HepG2 (cell line): ENCODE measurements at regions not wholly inside any gene's neighbourhood (a gene's known extent, or its start where the extent isn't known, plus 50 kb on each side); places are given as distances from the start of the nearest gene placed in this dataset.

Experiments used
- ATAC-seq: fragments of 200-7000 bp; cut with Tn5 transposase; 3 replicates; pipeline ENCODE4 v1.9.1; 2020; ENCODE audit warnings: mild to moderate bottlenecking, moderate library complexity
- BruUV-seq: library from RNA; stranded (reverse); fragments of 400-500 nt; replicated peaks from 2 replicates; lab custom pipeline; 2021; lab: Mats Ljungman, UMichigan
- CTCF ChIA-PET: fragments of 300-600 bp; formaldehyde crosslinking; extraction: SDS; loops from one replicate; lab custom pipeline; 2021; ENCODE audit warnings: low total read pairs, inconsistent platforms, low intra/inter-chr PET ratio; lab: Yijun Ruan, JAX
- POLR2A ChIA-PET: fragments of 350-600 bp; sonication (Branson Sonifier 250); formaldehyde crosslinking; loops from one replicate; lab custom pipeline; 2020; ENCODE audit warnings: antibody characterized with exemption, inconsistent platforms; lab: Yijun Ruan, JAX
- DNase-seq: peaks from one replicate; pipeline ENCODE4 v3.0.0-alpha.2; 2015; ENCODE audit warnings: low spot score
- FAIRE-seq: peaks from 3 replicates; lab custom pipeline; 2011; peaks lifted over from hg19 to GRCh38; lab: Jason Lieb, UNC
- H2AFZ ChIP-seq: one replicate; pipeline ENCODE4 v1.6.1; 2011; ENCODE audit warnings: low read length, inconsistent platforms
- H3K27ac ChIP-seq: fragments of 300-600 bp; 3 replicates; pipeline ENCODE4 v1.8.0; 2011; ENCODE audit warnings: mixed run types, mild to moderate bottlenecking, mixed read lengths, low read length, inconsistent platforms; ENCODE audit not compliant: insufficient read depth; ENCODE audit errors: extremely low read length
- H3K27me3 ChIP-seq, 2 experiments: fragments of 200-600 bp in 1 of 2; 2 replicates in 1 of 2; 3 replicates in 1 of 2; pipeline versions ENCODE4 v1.6.0 to v1.8.0; 2011; ENCODE audit warnings: low read length in 2 of 2, mild to moderate bottlenecking in 2 of 2, moderate library complexity in 2 of 2, inconsistent platforms in 1 of 2; ENCODE audit not compliant: insufficient read depth in 2 of 2, control insufficient read depth in 1 of 2
- H3K36me3 ChIP-seq, 2 experiments: fragments of 200-600 bp in 1 of 2; replicated peaks in 1 of 2; 2 replicates in 1 of 2; 3 replicates in 1 of 2; pipeline versions ENCODE4 v1.5.1 to v1.8.0; 2011; ENCODE audit warnings: low read length in 2 of 2, inconsistent platforms in 1 of 2; ENCODE audit not compliant: insufficient read depth in 2 of 2, control insufficient read depth in 1 of 2
- H3K4me1 ChIP-seq: 2 replicates; pipeline ENCODE4 v1.5.1; 2012; ENCODE audit warnings: low read length, inconsistent platforms; ENCODE audit not compliant: insufficient read depth
- H3K4me2 ChIP-seq: 2 replicates; pipeline ENCODE4 v1.6.0; 2011; ENCODE audit warnings: low read depth, low read length, inconsistent platforms
- H3K4me3 ChIP-seq, 3 experiments: fragments of 200-600 bp in 1 of 3; sonication (generic), shearing (Covaris generic) in 1 of 3; replicated peaks in 1 of 3; 2 replicates each; pipeline ENCODE4 v1.5.1; 2011 to 2016; ENCODE audit warnings: low read length in 3 of 3, inconsistent platforms in 2 of 3, low read depth in 2 of 3, mild to moderate bottlenecking in 2 of 3, control low read depth in 1 of 3, mixed read lengths in 1 of 3; ENCODE audit not compliant: insufficient read depth in 1 of 3
- H3K79me2 ChIP-seq: one replicate; pipeline ENCODE4 v1.6.1; 2011; ENCODE audit warnings: low read length, inconsistent platforms; ENCODE audit not compliant: insufficient read depth
- H3K9ac ChIP-seq: 2 replicates; pipeline ENCODE4 v1.6.0; 2011; ENCODE audit warnings: mild to moderate bottlenecking, low read depth, low read length, inconsistent platforms; ENCODE audit not compliant: insufficient read depth
- H3K9me3 ChIP-seq: 2 replicates; pipeline ENCODE4 v1.5.1; 2012; ENCODE audit warnings: mild to moderate bottlenecking, low read length
- H4K20me1 ChIP-seq: 2 replicates; pipeline ENCODE4 v1.6.0; 2011; ENCODE audit warnings: inconsistent platforms, mild to moderate bottlenecking, low read length, moderate library complexity; ENCODE audit not compliant: insufficient read depth
- ETV5 ChIP-seq: IDR thresholded peaks from 2 replicates; pipeline ENCODE4 v1.6.1; 2018; ENCODE audit warnings: missing biosample characterization, missing genetic modification reagents, inconsistent platforms, borderline replicate concordance
- GMEB1 ChIP-seq: sonication (generic); formaldehyde crosslinking; IDR thresholded peaks from 2 replicates; pipeline ENCODE4 v1.5.1; 2020; ENCODE audit warnings: missing genetic modification reagents, mild to moderate bottlenecking, borderline replicate concordance
- HINFP ChIP-seq: sonication (generic); formaldehyde crosslinking; IDR thresholded peaks from 2 replicates; pipeline ENCODE4 v1.4.0; 2020; ENCODE audit warnings: low read depth, mild to moderate bottlenecking, missing genetic modification reagents
- HMG20B ChIP-seq: conservative IDR thresholded peaks from 2 replicates; pipeline ENCODE4 v1.6.1; 2016; ENCODE audit warnings: missing genetic modification reagents, missing compliant biosample characterization
- MAFG ChIP-seq: sonication (generic); formaldehyde crosslinking; IDR thresholded peaks from 2 replicates; pipeline ENCODE4 v1.5.1; 2020; ENCODE audit warnings: mild to moderate bottlenecking, missing genetic modification reagents
- NAIF1 ChIP-seq: sonication (generic); formaldehyde crosslinking; IDR thresholded peaks from 2 replicates; pipeline ENCODE4 v1.5.0; 2020; ENCODE audit warnings: mild to moderate bottlenecking, missing genetic modification reagents, borderline replicate concordance
- NFYB ChIP-seq: sonication (generic); formaldehyde crosslinking; IDR thresholded peaks from 2 replicates; pipeline ENCODE4 v1.4.0; 2020; ENCODE audit warnings: missing genetic modification reagents
- NR3C1 ChIP-seq: sonication (generic); formaldehyde crosslinking; IDR thresholded peaks from 2 replicates; pipeline ENCODE4 v1.4.0; 2020; ENCODE audit warnings: missing genetic modification reagents
- RBM22 ChIP-seq: fragments of 200-400 bp; formaldehyde crosslinking; optimal IDR thresholded peaks from 2 replicates; pipeline ENCODE3; 2017; ENCODE audit warnings: mild to moderate bottlenecking, low read length, moderate library complexity
- SOX13 ChIP-seq, 3 experiments: fragments of 450-650 bp in 1 of 3; sonication (generic) in 1 of 3; formaldehyde crosslinking in 1 of 3; IDR thresholded peaks in 2 of 3; conservative IDR thresholded peaks in 1 of 3; 2 replicates each; pipeline versions ENCODE4 v1.5.0 to v1.6.1; 2016 to 2020; ENCODE audit warnings: antibody characterized with exemption in 1 of 3, mild to moderate bottlenecking in 1 of 3, missing compliant biosample characterization in 1 of 3, missing genetic modification reagents in 1 of 3, moderate library complexity in 1 of 3
- TCF12 ChIP-seq, 2 experiments: fragments of 450-650 bp in 1 of 2; sonication (generic) in 1 of 2; formaldehyde crosslinking in 1 of 2; IDR thresholded peaks; 2 replicates each; pipeline versions ENCODE4 v1.6.1 to v1.8.0; 2017 to 2022; ENCODE audit warnings: antibody characterized with exemption in 1 of 2, mild to moderate bottlenecking in 1 of 2, missing genetic modification reagents in 1 of 2, moderate library complexity in 1 of 2
- TOE1 ChIP-seq: sonication (generic); formaldehyde crosslinking; IDR thresholded peaks from 2 replicates; pipeline ENCODE4 v1.4.0; 2020; ENCODE audit warnings: mild to moderate bottlenecking, missing genetic modification reagents
- ZNF275 ChIP-seq: sonication (generic); formaldehyde crosslinking; IDR thresholded peaks from 2 replicates; pipeline ENCODE4 v1.8.0; 2022; ENCODE audit warnings: missing genetic modification reagents, mild to moderate bottlenecking, inconsistent platforms, borderline replicate concordance
- ZNF33A ChIP-seq: sonication (generic); formaldehyde crosslinking; IDR thresholded peaks from 2 replicates; pipeline ENCODE4 v1.5.1; 2020; ENCODE audit warnings: missing genetic modification reagents, mild to moderate bottlenecking, moderate library complexity, borderline replicate concordance
- ZNF766 ChIP-seq: sonication (generic); formaldehyde crosslinking; IDR thresholded peaks from 2 replicates; pipeline ENCODE4 v1.5.0; 2020; ENCODE audit warnings: missing genetic modification reagents, borderline replicate concordance
- ZNF773 ChIP-seq: sonication (generic); formaldehyde crosslinking; IDR thresholded peaks from 2 replicates; pipeline ENCODE4 v1.4.0; 2020; ENCODE audit warnings: missing genetic modification reagents, borderline replicate concordance
- ZNF839 ChIP-seq: sonication (generic); formaldehyde crosslinking; IDR thresholded peaks from 2 replicates; pipeline ENCODE4 v1.4.0; 2020; ENCODE audit warnings: missing genetic modification reagents, mild to moderate bottlenecking, borderline replicate concordance
- WGBS: methylation state at CpG from one replicate; pipeline ENCODE4 v1.1.6; 2017; ENCODE audit warnings: low lambda C conversion rate; 5-methylcytosine and 5-hydroxymethylcytosine counted together
- in situ Hi-C: cut with HindIII; loops from 2 replicates; pipeline ENCODE4 v1.10.0; 2017; ENCODE audit warnings: low pct_unique_long_range_greater_than_20kb; ENCODE audit not compliant: extremely low pct_ligation_motif_present
- intact Hi-C: fragments of 100-400 bp; cut with micrococcal nuclease; formaldehyde crosslinking; loops from one replicate; pipeline ENCODE4 v1.10.0; 2022; ENCODE audit not compliant: unreplicated experiment

- H3K4me1 ChIP-seq: peaks cover 25% of the 10 kb centered on the region
- no TSS peak for BruUV-seq
- ATAC-seq (no peak), FAIRE-seq (no peak), DNase-seq (no peak)
- H3K9me3 ChIP-seq: no peaks in the 10 kb centered on the region
- TF ChIP-seq ETV5 (CRISPR knock-in tag) (no peak), NR3C1 (CRISPR knock-in tag) (no peak), TCF12 (IDR thresholded peaks at IDR 0.05) (no peak), TCF12 (CRISPR knock-in tag; IDR thresholded peaks at IDR 0.05) (no peak), GMEB1 (CRISPR knock-in tag) (no peak), NAIF1 (CRISPR knock-in tag) (no peak), ZNF33A (CRISPR knock-in tag) (no peak), HINFP (no peak), ZNF773 (no peak), ZNF275 (CRISPR knock-in tag) (no peak), RBM22 (no peak), NFYB (no peak), SOX13 (IDR thresholded peaks at IDR 0.05) (no peak), SOX13 (CRISPR knock-in tag; conservative IDR thresholded peaks at IDR 0.05 in 1 of 2, IDR thresholded peaks at IDR 0.05 in 1 of 2) (no peak), ZNF766 (no peak), TOE1 (no peak), MAFG (no peak), HMG20B (CRISPR knock-in tag) (no peak), ZNF839 (CRISPR knock-in tag) (no peak)
- no peak overlapping the region for H3K27ac ChIP-seq
- CTCF ChIA-PET: no interaction called here
- H2AFZ ChIP-seq: no peak overlapping the region
- H3K4me2 ChIP-seq: no peak overlapping the region
- no peak overlapping the region for H3K9ac ChIP-seq
- in situ Hi-C loops (no loop called here), intact Hi-C loops (no loop called here)
- H3K4me3 ChIP-seq: no peak overlapping the region
- H3K36me3 ChIP-seq: peaks cover 7 to 10% of the 10 kb centered on the region in 2 experiments; a peak in 4 of 5 replicates
- POLR2A ChIA-PET: no interaction called here
- H4K20me1 ChIP-seq: peaks cover 85% of the 10 kb centered on the region
- no peaks in the 10 kb centered on the region for H3K27me3 ChIP-seq
- H3K79me2 ChIP-seq: peaks cover 90% of the 10 kb centered on the region
- 88% methylated on average over 4 of the region's 4 CpGs for WGBS
These were observed 465.0 kb downstream of the SHQ1 start for GRCh38 chr3:72383230-72383629.
